RPMI8226 (cell line): ENCODE measurements at regions not wholly inside any gene's neighbourhood (a gene's known extent, or its start where the extent isn't known, plus 50 kb on each side); places are given as distances from the start of the nearest gene placed in this dataset.
A peak's percentile ranks its signal among the peaks of the same experiment; 100 is the strongest.
"Not testable (repeated sequence)": the region's sequence is repeated elsewhere in the genome, so short reads cannot be mapped to it uniquely, and the experiment has no call there.

Source experiments
- DNase-seq: peaks from one replicate; pipeline ENCODE4 v3.0.0-alpha.2; 2015

GRCh38 chr14:65153101-65153500 is 50.8 kb upstream of the MAX start:
- no peak for DNase-seq

- peak; percentile 73 for DNase-seq
Measured at GRCh38 chr14:65156568-65157366, 54.5 kb upstream of the MAX start.

- no peak for DNase-seq
Measured at GRCh38 chr14:65159281-65160062, 57.2 kb upstream of the MAX start.

- DNase-seq, result no peak
Measured at GRCh38 chr14:65160091-65160490, 57.8 kb upstream of the MAX start.

- DNase-seq, result no peak
Measured at GRCh38 chr14:65162031-65162430, 59.7 kb upstream of the MAX start.

DNA sequence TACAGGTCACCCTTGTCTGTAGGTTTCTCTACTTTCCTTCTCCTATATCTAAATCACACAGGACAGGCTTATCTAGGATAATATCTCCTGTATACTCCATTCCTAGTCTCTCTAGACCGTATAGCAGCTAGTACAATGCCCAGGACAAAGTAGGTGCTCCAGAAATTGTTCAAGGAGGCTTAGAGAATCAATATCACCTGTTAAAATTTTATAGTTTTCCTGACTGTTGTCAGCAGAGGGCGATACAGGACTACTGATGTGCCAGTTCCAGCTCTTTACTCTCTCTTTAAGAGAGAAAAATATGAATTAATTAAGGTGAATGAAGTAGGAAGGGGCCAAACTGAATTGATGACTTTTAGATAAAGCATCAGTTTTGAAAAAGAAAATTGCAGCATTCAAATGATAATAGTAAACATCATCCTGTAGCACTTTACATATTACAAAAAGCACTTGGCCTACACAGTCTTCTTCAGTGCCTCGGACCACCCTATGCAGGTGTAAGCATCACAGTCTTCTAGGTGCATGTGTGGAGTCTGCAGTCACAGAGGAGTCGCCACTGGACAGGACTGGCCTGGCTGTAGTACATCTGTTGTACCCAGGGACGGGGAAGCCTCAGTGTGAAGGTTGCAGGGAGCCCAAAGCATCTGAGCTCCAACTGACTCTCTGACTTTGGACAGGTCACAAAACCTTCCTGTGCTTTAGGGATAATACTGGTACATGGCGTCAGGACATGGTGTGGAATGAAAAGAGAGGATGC is 61.9 kb upstream of the MAX start:
- DNase-seq, result peak; percentile 49

GRCh38 chr14:65164825-65165135 is 62.5 kb upstream of the MAX start:
- DNase-seq, result no peak

GRCh38 chr14:65167072-65167645 is 64.8 kb upstream of the MAX start:
- peak; percentile 17 for DNase-seq

DNA sequence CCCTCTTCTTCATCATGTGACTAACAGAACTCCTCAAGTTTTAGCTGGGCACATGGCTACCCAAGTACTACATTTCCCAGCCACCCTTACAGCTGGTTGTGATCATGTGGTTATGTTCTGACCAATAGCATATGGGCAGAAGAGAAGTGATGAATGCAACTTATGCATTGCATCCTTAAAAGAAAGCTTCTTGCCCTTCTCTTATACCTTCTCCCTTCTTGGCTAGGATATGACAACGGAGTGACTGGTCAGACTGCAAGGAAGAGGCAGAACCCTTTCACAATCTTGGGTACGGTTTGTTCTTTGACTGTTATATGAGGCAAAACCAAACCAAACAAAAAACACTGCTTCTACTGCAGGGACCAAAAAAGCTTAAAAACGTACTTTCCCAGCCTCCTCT is 66.5 kb upstream of the MAX start:
- DNase-seq, result peak; percentile 28

DNA sequence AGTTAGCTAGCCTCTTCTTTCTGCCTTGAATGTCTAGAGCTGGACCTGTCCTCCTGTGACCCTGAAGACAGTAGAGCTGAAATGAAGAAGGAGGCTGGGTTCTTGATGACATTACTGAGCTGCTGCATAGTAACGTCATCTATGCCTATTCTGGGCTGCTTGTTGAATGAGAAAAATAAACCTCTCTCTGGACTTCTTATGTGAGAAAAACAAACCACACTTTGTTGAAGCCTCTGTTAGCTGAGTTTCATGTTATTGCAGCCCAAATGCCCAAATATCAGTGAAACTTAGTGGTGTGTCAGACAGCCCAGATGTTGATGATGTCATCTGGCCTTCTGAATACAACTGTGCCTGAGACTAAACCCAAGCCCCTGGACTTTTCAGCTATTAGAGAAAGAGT is 67.0 kb upstream of the MAX start:
- DNase-seq, result peak; percentile 51

DNA sequence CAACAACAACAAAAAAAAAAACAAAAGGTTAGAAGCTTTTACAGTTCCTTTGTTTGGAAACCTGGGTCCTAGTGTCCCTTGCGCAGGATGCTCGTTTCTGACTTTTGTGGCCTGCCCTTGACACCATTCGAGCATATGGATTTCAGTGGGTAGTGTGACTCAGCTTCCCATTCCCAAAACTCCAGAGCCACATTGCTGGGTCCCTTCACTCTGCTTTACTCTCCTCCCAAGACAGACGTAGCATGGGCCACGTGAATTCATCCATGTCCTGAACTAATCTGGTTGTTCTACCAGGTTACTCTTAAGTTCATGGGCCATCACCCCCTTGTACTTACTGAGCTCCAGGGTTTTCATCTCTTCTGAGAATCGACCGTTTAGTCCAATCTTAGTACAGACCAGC is 68.0 kb upstream of the MAX start:
- no peak for DNase-seq

GRCh38 chr14:65170768-65171507 is 68.6 kb upstream of the MAX start:
- DNase-seq, result peak; percentile 11

GRCh38 chr14:65173973-65174693 is 71.8 kb upstream of the MAX start:
- no peak for DNase-seq

GRCh38 chr14:65174783-65175182 is 72.5 kb upstream of the MAX start:
- DNase-seq, result no peak

GRCh38 chr14:65177551-65177950 is 75.2 kb upstream of the MAX start:
- DNase-seq, result no peak

DNA sequence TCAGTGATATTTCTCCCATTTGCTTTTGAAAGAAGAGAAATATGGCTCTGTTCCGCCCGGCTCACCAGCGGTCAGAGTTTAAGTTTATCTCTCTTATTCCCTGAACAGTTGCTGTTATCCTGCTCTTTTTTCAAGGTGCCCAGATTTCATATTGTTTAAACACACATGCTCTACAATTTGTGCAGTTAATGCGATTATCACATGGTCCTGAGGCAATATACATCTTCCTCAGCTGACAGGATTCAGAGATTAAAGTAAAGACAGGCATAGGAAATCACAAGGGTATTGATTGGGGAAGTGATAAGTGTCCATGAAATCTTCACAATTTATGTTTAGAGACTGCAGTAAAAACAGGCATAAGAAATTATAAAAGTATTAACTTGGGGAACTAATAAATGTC is 76.9 kb upstream of the MAX start:
- not testable (repeated sequence) for DNase-seq

DNA sequence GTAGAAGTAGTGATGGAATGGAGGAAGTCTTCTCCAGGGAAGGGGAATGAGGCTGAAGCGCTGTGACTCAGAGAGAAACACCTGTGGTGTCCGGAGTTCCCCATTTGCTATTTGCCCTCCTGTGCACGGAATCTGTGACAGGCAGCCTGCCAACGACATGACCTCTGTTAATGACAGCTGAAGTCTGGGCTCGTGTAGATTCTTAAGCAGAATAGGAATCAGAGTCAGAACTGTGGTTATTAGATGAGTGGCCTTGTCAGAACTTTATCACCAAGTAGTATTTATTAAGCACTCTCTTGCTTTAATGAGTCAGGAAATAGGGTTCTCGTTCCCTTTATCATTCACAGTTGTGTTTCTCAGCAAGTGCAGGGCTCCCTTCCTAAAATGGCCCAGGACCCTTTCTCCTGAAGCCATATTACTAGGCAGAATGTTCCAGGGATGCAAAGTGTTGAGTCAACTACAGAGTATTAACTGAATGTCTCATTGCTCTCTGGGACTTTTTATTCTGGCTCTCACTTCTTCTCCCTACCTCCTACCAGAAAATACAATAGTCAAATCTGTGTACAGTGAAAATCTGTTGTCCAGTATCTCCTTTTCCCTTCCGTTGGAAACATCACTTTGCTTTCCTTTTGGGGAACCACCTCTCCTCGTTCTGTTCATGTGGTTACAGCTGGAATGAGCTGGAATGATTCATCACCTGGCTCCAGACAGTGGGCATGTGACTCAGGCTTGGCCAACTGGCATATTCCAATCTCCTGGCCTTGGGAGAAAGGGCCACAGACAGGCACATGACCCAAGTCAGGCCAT is 77.8 kb upstream of the MAX start:
- DNase-seq, result peak; percentile 84

- no peak for DNase-seq
Measured at GRCh38 chr14:65180725-65181025, 78.4 kb upstream of the MAX start.

DNA sequence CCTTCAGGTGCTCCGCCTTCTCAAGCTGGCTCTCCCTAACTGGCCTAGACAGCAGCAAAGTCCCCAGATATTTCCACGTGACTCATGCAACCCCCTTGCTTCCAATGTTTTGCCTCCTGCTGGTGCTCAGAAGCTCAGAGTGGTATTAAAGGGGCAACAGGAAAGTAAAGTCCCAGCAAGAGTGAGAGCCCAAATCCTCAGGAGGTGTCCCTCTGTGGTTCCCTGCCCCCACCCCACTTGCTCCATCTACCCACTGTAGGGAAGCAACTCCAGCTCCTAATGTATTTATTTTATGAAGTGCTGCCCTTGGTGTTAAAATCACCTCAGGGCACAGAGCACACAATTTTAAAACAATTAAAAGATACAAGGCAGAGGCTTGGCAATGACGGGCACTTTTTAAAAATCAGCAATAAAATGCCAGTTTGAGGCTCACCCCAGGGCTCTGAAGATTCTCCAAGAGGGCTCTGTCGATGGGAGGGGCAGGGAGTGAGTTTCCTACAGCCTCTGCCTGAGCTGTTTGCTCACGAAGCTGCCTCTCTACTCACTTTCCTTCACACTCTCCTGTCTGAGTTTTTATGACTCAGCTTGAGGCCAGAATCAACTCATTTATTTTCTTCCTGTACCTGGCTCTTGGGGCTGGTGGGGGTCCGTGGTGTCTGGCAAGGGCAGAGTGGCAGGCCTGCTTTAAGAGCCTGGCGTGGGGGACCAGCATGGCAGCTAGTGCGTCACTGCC is 81.9 kb upstream of the MAX start:
- no peak for DNase-seq

GRCh38 chr14:65185829-65186228 is 83.5 kb upstream of the MAX start:
- no peak for DNase-seq

- DNase-seq, result no peak
Measured at GRCh38 chr14:65186951-65187350, 84.6 kb upstream of the MAX start.
